PC-9 (cell line): ENCODE measurements at regions not wholly inside any gene's neighbourhood (a gene's known extent, or its start where the extent isn't known, plus 50 kb on each side); places are given as distances from the start of the nearest gene placed in this dataset.
"Not testable (repeated sequence)": the region's sequence is repeated elsewhere in the genome, so short reads cannot be mapped to it uniquely, and the experiment has no call there.

Experiments used
- BruUV-seq: library from RNA; stranded (reverse); fragments of 400-500 nt; replicated peaks from 2 replicates; lab custom pipeline; 2021; lab: Mats Ljungman, UMichigan
- CTCF ChIA-PET: fragments of 300-600 bp; sonication (Branson Sonifier 250); formaldehyde crosslinking; loops from one replicate; lab custom pipeline; 2022; ENCODE audit warnings: antibody characterized with exemption; lab: Charles Lee
- POLR2A ChIA-PET: fragments of 300-600 bp; sonication (Branson Sonifier 250); formaldehyde crosslinking; loops from one replicate; lab custom pipeline; 2022; ENCODE audit warnings: antibody characterized with exemption; ENCODE audit not compliant: unreplicated experiment; lab: Charles Lee
- DNase-seq, 2 experiments: peaks; one replicate each; pipeline versions ENCODE4 v3.0.0 to v3.0.0-alpha.2; 2015 to 2022; ENCODE audit warnings: mixed read lengths in 1 of 2
- H2AFZ ChIP-seq: fragments of 200-600 bp; sonication (generic); 2 replicates; pipeline ENCODE4 v1.8.1; 2017; ENCODE audit warnings: antibody characterized with exemption
- H3F3A ChIP-seq: fragments of 200-600 bp; sonication (generic); 2 replicates; pipeline ENCODE4 v1.8.1; 2017; ENCODE audit warnings: antibody characterized with exemption, mild to moderate bottlenecking, low read depth; ENCODE audit not compliant: insufficient read depth
- H3K27ac ChIP-seq: fragments of 200-600 bp; sonication (generic); 2 replicates; pipeline ENCODE4 v1.6.1; 2016; ENCODE audit warnings: mixed run types
- H3K27me3 ChIP-seq: fragments of 200-600 bp; sonication (generic); 2 replicates; pipeline ENCODE4 v1.6.1; 2016; ENCODE audit warnings: low read depth, mixed run types; ENCODE audit not compliant: insufficient read depth
- H3K36me3 ChIP-seq: fragments of 200-600 bp; sonication (generic); 2 replicates; pipeline ENCODE4 v1.6.1; 2016; ENCODE audit warnings: low read depth, mixed run types
- H3K4me1 ChIP-seq: fragments of 200-600 bp; sonication (generic); replicated peaks from 2 replicates; pipeline ENCODE4 v1.6.1; 2016; ENCODE audit warnings: mixed run types; ENCODE audit not compliant: insufficient read depth
- H3K4me2 ChIP-seq: fragments of 200-600 bp; sonication (generic); 2 replicates; pipeline ENCODE4 v1.6.1; 2017; ENCODE audit warnings: mixed run types
- H3K4me3 ChIP-seq: fragments of 200-600 bp; sonication (generic); 2 replicates; pipeline ENCODE4 v1.6.1; 2016; ENCODE audit warnings: mixed run types
- H3K79me2 ChIP-seq: fragments of 200-600 bp; sonication (generic); 2 replicates; pipeline ENCODE4 v1.6.1; 2017; ENCODE audit warnings: low read depth, mixed run types
- H3K9me2 ChIP-seq: fragments of 200-600 bp; sonication (generic); 2 replicates; pipeline ENCODE4 v1.8.1; 2017; ENCODE audit warnings: mild to moderate bottlenecking; ENCODE audit not compliant: insufficient read depth
- H3K9me3 ChIP-seq: fragments of 200-600 bp; sonication (generic); 2 replicates; pipeline ENCODE4 v1.8.1; 2016; ENCODE audit warnings: low read depth; ENCODE audit not compliant: insufficient read depth
- H4K20me1 ChIP-seq: fragments of 200-600 bp; sonication (generic); 2 replicates; pipeline ENCODE4 v1.8.1; 2017; ENCODE audit not compliant: insufficient read depth
- CTCF ChIP-seq: fragments of 200-600 bp; sonication (generic); conservative IDR thresholded peaks from 2 replicates; pipeline ENCODE4 v1.6.1; 2017; ENCODE audit warnings: mixed run types, antibody characterized with exemption, mild to moderate bottlenecking, moderate library complexity
- EZH2 ChIP-seq: fragments of 200-600 bp; sonication (generic); IDR thresholded peaks from 2 replicates; pipeline ENCODE4 v1.8.0; 2017; ENCODE audit warnings: antibody characterized with exemption, low read depth
- intact Hi-C: fragments of 100-400 bp; cut with micrococcal nuclease; formaldehyde crosslinking; loops from one replicate; pipeline ENCODE4 v1.10.0; 2022; ENCODE audit not compliant: unreplicated experiment

GRCh38 chr12:46515829-46516228 lies 143.3 kb upstream of the SLC38A2 start:
- no peaks in the 10 kb centered on the region for H3K9me2 ChIP-seq
- no peaks in the 10 kb centered on the region for H3K4me1 ChIP-seq
- H3K36me3 ChIP-seq, result no peaks in the 10 kb centered on the region
- no peaks in the 10 kb centered on the region for H3F3A ChIP-seq
- H3K4me3 ChIP-seq, result no peak overlapping the region
- no peaks in the 10 kb centered on the region for H3K79me2 ChIP-seq
- no peak for DNase-seq
- BruUV-seq, result no TSS peak
- intact Hi-C loops, result no loop called here
- H3K27ac ChIP-seq, result no peak overlapping the region
- no peak overlapping the region for H2AFZ ChIP-seq
- no peaks in the 10 kb centered on the region for H4K20me1 ChIP-seq
- H3K27me3 ChIP-seq, result no peaks in the 10 kb centered on the region
- no peak overlapping the region for H3K4me2 ChIP-seq
- POLR2A ChIA-PET, result no interaction called here
- CTCF ChIA-PET, result no interaction called here
- no peak for TF ChIP-seq CTCF
- TF ChIP-seq EZH2, result no peak
- H3K9me3 ChIP-seq, result no peaks in the 10 kb centered on the region; the same call in 1 of the 2 replicates

DNA sequence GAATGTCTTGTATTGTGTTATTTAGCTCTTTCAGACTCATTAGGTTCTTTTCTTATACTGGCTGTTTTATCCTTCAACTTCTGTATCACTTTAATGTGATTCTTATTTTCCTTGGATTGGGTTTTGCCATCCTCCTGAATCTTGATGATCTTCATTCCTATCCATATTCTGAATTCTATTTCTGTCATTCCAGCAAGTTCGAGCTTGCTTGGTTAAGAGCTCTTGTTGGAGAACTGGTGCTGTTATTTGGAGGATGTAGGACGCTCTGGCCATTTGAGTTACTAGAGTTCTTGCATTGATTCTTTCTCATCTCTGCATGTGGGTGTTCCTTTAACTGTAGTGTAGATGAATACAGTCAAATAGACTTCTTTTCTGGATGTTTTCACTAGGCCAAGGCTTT lies 142.3 kb upstream of the SLC38A2 start:
- intact Hi-C loops, result no loop called here
- no peaks in the 10 kb centered on the region for H4K20me1 ChIP-seq
- CTCF ChIA-PET, result no interaction called here
- no peaks in the 10 kb centered on the region for H3K79me2 ChIP-seq
- H3K4me1 ChIP-seq, result no peaks in the 10 kb centered on the region
- H3F3A ChIP-seq, result no peaks in the 10 kb centered on the region
- H3K27me3 ChIP-seq, result no peaks in the 10 kb centered on the region
- H2AFZ ChIP-seq, result no peak overlapping the region
- H3K9me3 ChIP-seq, result no peaks in the 10 kb centered on the region; the same call in 1 of the 2 replicates
- H3K9me2 ChIP-seq, result no peaks in the 10 kb centered on the region
- H3K36me3 ChIP-seq, result no peaks in the 10 kb centered on the region
- no peak for DNase-seq
- POLR2A ChIA-PET, result no interaction called here
- no peak overlapping the region for H3K27ac ChIP-seq
- no TSS peak for BruUV-seq
- H3K4me3 ChIP-seq, result no peak overlapping the region
- no peak for TF ChIP-seq CTCF
- TF ChIP-seq EZH2, result no peak
- H3K4me2 ChIP-seq, result no peak overlapping the region

DNA sequence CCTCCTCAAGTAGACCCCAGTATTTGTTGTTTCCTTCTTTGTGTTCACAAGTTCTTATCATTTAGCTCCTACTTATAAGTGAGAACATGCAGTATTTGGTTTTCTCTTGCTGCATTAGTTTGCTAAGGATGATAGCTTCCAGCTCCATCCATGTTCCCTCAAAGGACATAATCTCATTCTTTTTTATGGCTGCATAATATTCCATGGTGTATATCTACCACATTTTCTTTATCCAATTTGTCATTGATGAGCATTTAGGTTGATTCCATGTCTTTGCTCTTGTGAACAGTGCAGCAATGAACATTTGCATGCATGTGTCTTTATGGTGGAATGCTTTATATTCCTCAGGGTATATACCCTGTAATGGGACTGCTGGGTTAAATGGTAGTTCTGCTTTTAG lies 137.7 kb upstream of the SLC38A2 start:
- POLR2A ChIA-PET, H3K9me3 ChIP-seq: not testable (repeated sequence)

DNA sequence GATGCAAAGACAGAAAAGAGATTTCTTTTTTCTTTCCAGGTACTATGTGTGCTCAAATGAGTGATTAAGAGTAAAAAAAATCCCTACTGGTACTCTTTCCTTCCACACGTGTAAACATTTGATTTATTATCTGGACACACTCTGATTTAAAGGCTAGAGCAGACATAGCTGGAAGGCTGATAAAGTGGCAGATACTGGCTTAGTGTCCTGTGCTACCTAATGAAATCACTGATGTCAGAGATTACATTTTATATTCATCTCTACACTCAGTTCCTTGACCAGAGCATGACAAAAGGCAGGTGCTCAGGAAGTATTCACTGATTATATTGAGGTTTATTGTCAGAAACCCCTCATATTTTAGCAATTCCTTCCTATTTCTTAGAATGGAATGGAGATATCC lies 136.6 kb upstream of the SLC38A2 start:
- no peaks in the 10 kb centered on the region for H3K4me1 ChIP-seq
- H3F3A ChIP-seq, result no peaks in the 10 kb centered on the region
- no peaks in the 10 kb centered on the region for H3K9me2 ChIP-seq
- no peak overlapping the region for H3K4me3 ChIP-seq
- H2AFZ ChIP-seq, result no peak overlapping the region
- BruUV-seq, result no TSS peak
- no peak for DNase-seq
- peaks cover 15% of the 10 kb centered on the region; the same call in 1 of the 2 replicates for H3K9me3 ChIP-seq
- H3K36me3 ChIP-seq, result no peaks in the 10 kb centered on the region
- no peak for TF ChIP-seq CTCF
- no peak for TF ChIP-seq EZH2
- no peaks in the 10 kb centered on the region for H4K20me1 ChIP-seq
- intact Hi-C loops, result no loop called here
- H3K4me2 ChIP-seq, result no peak overlapping the region
- no peak overlapping the region for H3K27ac ChIP-seq
- H3K79me2 ChIP-seq, result no peaks in the 10 kb centered on the region
- POLR2A ChIA-PET, result no interaction called here
- no peaks in the 10 kb centered on the region for H3K27me3 ChIP-seq
- CTCF ChIA-PET, result no interaction called here

More for the DNA sequence above, 137.7 kb upstream of the SLC38A2 start:
- H3K79me2 ChIP-seq, H3K27me3 ChIP-seq, H3F3A ChIP-seq, H3K27ac ChIP-seq, H3K9me2 ChIP-seq, H3K4me3 ChIP-seq, intact Hi-C loops, H4K20me1 ChIP-seq, H3K4me2 ChIP-seq, DNase-seq, H3K4me1 ChIP-seq, H3K36me3 ChIP-seq, CTCF ChIA-PET, BruUV-seq, H2AFZ ChIP-seq: not testable (repeated sequence)
